AG09309 (cell line): ENCODE measurements at regions not wholly inside any gene's neighbourhood (a gene's known extent, or its start where the extent isn't known, plus 50 kb on each side); places are given as distances from the start of the nearest gene placed in this dataset.

ENCODE experiments used
- DNase-seq: peaks from one replicate; pipeline ENCODE4 v3.0.0-alpha.2; 2010; ENCODE audit warnings: low read depth
- H3K4me3 ChIP-seq: 2 replicates; pipeline ENCODE4 v1.5.1; 2011; ENCODE audit warnings: mild to moderate bottlenecking, low read depth, low read length, moderate library complexity; ENCODE audit not compliant: control insufficient read depth
- CTCF ChIP-seq: IDR thresholded peaks from 2 replicates; pipeline ENCODE4 v1.5.1; 2011; ENCODE audit warnings: mild to moderate bottlenecking, low read depth, low read length, inconsistent platforms; ENCODE audit not compliant: insufficient read depth, control insufficient read depth; ENCODE audit errors: missing control alignments

DNA sequence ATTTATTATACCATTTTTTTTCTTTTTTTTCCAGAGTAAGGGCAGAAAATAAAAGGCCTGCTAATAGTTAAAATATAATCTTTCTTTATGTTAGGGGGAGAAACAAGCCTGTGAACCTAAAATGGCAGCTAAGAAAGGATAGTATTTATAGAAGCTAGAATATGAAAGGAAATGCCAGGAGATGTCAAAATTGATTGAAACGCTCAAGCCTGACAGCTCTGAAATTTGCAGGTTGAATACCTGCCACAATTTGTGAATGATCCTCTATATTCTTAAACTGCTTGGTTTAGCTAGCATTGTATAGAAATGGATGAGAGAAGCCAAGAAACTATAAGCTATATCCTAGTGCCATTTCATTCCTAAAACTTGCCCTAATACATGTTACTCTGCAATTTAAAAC, 757.3 kb upstream of the PABPC4L start:
- no peak for TF ChIP-seq CTCF
- no peak overlapping the region for H3K4me3 ChIP-seq
- DNase-seq = no peak

- DNase-seq = no peak
These were observed 753.5 kb upstream of the PABPC4L start for GRCh38 chr4:134955059-134955458.

GRCh38 chr4:134952775-134953174, 751.2 kb upstream of the PABPC4L start:
- H3K4me3 ChIP-seq = no peak overlapping the region
- no peak for DNase-seq
- TF ChIP-seq CTCF = no peak

More at GRCh38 chr4:134955059-134955458, 753.5 kb upstream of the PABPC4L start:
- no peak for TF ChIP-seq CTCF
- H3K4me3 ChIP-seq = no peak overlapping the region

- no peak for TF ChIP-seq CTCF
- no peak for DNase-seq
These were observed 750.7 kb upstream of the PABPC4L start for GRCh38 chr4:134952305-134952704.

DNA sequence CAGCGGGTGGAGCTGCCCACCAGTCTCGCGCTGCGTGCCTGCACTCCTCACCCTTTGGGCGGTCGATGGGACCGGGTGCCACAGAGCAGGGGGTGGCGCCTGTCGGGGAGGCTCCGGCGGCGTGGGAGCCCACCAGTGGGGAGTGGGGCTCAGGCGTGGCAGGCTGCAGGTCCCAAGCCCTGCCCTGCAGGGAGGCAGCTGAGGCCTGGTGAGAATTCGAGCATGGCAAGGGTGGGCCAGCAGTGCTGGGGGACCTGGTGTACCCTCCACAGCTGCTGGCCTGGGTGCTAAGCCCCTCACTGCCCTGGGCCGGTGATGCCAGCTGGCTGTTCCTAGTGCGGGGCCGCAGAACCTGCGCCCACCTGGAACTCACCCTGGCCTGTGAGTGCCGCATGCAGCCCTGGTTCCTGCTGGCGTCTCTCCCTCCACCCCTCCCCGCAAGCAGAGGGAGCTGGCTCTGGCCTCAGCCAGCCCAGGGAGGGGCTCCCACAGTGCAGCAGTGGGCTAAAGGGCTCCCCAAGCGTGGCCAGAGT, 746.6 kb upstream of the PABPC4L start:
- no peak for TF ChIP-seq CTCF
- H3K4me3 ChIP-seq = no peak overlapping the region
- DNase-seq = no peak

More at GRCh38 chr4:134952305-134952704, 750.7 kb upstream of the PABPC4L start:
- H3K4me3 ChIP-seq = no peak overlapping the region

- no peak for DNase-seq
- TF ChIP-seq CTCF = no peak
- H3K4me3 ChIP-seq = no peak overlapping the region
These were observed 742.5 kb upstream of the PABPC4L start for GRCh38 chr4:134944115-134944514.

- TF ChIP-seq CTCF = no peak
- DNase-seq = no peak
- H3K4me3 ChIP-seq = no peak overlapping the region
These were observed 734.4 kb upstream of the PABPC4L start for GRCh38 chr4:134936014-134936413.
